ENCODE measurements at regions not wholly inside any gene's neighbourhood (a gene's known extent, or its start where the extent isn't known, plus 50 kb on each side); places are given as distances from the start of the nearest gene placed in this dataset.

- TF ChIP-seq CTCF (IDR thresholded peaks at IDR 0.05) (no peak), EZH2 (IDR thresholded peaks at IDR 0.05) (no peak), EZH2phosphoT487 (IDR thresholded peaks at IDR 0.05) (no peak)
Measured at GRCh38 chr4:32475710-32476109, 1755.5 kb downstream of the PCDH7 start.

Measured in neural progenitor cell (in vitro differentiated cells).